ENCODE measurements at regions not wholly inside any gene's neighbourhood (a gene's known extent, or its start where the extent isn't known, plus 50 kb on each side); places are given as distances from the start of the nearest gene placed in this dataset.

DNA sequence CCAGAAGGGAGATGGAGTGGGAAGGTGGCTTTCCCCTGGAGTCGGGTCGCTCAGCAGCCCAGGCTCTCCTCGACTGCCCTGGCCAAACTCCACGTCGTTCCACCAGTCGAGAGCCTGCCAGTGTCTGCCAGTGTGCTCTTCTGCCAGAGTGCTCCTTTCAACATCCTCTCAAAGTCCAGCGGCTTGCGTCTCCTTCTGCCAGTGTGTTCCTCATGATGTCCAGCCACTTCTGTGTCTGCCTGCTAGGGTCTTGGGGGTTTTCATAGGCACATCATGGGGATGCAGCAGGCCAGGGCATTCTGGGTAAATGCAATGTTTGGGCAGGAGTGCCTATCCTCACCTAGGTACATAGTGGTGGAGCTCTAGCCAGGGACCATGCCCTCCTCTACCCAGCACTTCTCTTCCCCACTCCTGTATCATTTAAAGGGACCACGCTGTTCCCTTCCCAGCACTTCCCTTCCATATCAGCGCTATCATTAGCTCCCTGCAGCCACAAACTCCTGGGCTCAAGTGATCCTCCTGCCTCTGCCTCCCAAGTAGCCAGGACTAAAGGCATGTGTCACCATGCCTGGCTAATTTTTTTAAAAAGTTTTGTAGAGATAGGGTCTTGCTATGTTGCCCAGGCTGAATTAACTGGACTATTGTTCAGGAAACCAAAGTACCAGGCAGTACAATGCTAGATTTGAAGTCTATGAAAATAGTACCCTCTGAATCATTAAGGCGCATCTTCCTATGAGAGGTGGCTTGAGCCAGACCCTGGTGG is 62.9 kb upstream of the CLDN5 start:
- H3K4me1 ChIP-seq: no peaks in the 10 kb centered on the region
- WGBS, 5 donors: 68 to 79% (median 73%) methylated on average over 9 to 11 of the region's 11 CpGs
- DNase-seq: no peak
- no peak overlapping the region for H3K4me3 ChIP-seq
- H3K9me3 ChIP-seq: no peaks in the 10 kb centered on the region
- TF ChIP-seq EP300 (IDR thresholded peaks at IDR 0.05): no peak
- TF ChIP-seq, protein P1, sequence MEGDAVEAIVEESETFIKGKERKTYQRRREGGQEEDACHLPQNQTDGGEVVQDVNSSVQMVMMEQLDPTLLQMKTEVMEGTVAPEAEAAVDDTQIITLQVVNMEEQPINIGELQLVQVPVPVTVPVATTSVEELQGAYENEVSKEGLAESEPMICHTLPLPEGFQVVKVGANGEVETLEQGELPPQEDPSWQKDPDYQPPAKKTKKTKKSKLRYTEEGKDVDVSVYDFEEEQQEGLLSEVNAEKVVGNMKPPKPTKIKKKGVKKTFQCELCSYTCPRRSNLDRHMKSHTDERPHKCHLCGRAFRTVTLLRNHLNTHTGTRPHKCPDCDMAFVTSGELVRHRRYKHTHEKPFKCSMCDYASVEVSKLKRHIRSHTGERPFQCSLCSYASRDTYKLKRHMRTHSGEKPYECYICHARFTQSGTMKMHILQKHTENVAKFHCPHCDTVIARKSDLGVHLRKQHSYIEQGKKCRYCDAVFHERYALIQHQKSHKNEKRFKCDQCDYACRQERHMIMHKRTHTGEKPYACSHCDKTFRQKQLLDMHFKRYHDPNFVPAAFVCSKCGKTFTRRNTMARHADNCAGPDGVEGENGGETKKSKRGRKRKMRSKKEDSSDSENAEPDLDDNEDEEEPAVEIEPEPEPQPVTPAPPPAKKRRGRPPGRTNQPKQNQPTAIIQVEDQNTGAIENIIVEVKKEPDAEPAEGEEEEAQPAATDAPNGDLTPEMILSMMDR (IDR thresholded peaks at IDR 0.05): no peak
- TF ChIP-seq POLR2AphosphoS5 (IDR thresholded peaks at IDR 0.05): no peak
- TF ChIP-seq POLR2A (IDR thresholded peaks at IDR 0.05): no peak
- intact Hi-C loops (cut with DNase I; ENCODE audit: low total_unique reads): no loop called here
- H3K27ac ChIP-seq: no peak overlapping the region
- H3K27me3 ChIP-seq: peaks cover 0 to 9% (median 0%) of the 10 kb centered on the region in 3 donors
- no peaks in the 10 kb centered on the region for H3K36me3 ChIP-seq

DNA sequence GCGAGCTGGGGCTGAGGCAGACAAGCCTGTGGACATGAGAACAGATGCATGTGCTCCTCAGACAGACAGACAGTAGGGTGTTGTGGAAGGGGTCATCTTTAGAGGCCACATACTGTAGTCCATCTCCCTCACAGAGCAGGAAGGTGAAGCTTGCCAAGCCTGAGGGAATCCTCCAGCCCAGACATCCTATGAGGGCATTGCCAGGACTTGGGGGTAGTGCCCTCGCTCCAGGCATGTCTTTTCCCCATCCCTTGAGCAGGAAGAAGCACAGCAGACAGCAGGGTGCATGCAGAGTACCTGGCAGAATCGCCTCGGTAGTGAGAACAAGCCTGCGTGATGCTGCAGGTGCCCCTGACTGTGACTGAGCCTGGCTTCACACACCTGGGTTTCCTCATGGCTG is 66.5 kb upstream of the CLDN5 start:
- TF ChIP-seq, protein P1 (IDR thresholded peaks at IDR 0.05): no peak
- no peak for TF ChIP-seq POLR2AphosphoS5 (IDR thresholded peaks at IDR 0.05)
- TF ChIP-seq EP300 (IDR thresholded peaks at IDR 0.05): no peak
- no peak for TF ChIP-seq POLR2A (IDR thresholded peaks at IDR 0.05)
- H3K4me3 ChIP-seq: no peak overlapping the region
- intact Hi-C loops (cut with DNase I; ENCODE audit: low total_unique reads): no loop called here
- H3K27me3 ChIP-seq: peaks cover 0 to 9% (median 0%) of the 10 kb centered on the region in 3 donors
- DNase-seq: no peak
- 63 to 97% (median 72%) methylated on average over 3 to 5 of the region's 5 CpGs for WGBS, 5 donors
- no peaks in the 10 kb centered on the region for H3K9me3 ChIP-seq
- H3K4me1 ChIP-seq: no peaks in the 10 kb centered on the region
- H3K36me3 ChIP-seq: no peaks in the 10 kb centered on the region
- no peak overlapping the region for H3K27ac ChIP-seq

DNA sequence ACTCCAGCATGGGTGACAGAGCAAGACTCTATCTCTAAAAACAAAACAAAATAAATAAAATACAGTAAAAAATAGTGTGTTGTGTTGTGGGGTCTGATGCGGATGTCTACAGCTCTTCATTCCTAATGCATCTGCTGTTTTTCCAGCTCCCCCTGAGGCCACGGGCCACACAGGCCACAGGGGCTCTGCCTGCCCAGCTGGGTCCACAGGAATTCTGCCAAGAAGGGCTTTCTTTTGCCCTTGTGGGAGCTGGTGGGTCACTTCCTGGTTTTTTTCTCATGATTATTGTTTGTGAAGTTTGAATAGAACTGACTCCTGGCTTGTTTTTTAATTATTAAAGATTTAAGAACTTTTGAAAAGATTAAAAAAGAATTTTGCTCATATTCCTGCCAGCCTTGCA is 67.4 kb upstream of the CLDN5 start:
- Histone ChIP-seq H3K27ac (no peak overlapping the region), H3K4me3 (no peak overlapping the region), H3K36me3 (no peaks in the 10 kb centered on the region), H3K27me3 (peaks cover 0 to 10% (median 0%) of the 10 kb centered on the region in 3 donors), H3K4me1 (no peaks in the 10 kb centered on the region), H3K9me3 (no peaks in the 10 kb centered on the region)
- TF ChIP-seq EP300 (IDR thresholded peaks at IDR 0.05) (no peak), POLR2AphosphoS5 (IDR thresholded peaks at IDR 0.05) (no peak)
- TF ChIP-seq, protein P1 (IDR thresholded peaks at IDR 0.05): no peak
- WGBS, 5 donors: 36 to 61% (median 59%) methylated on average over 2 of the region's 2 CpGs
- DNase-seq: no peak
- intact Hi-C loops (cut with DNase I; ENCODE audit: low total_unique reads): no loop called here

DNA sequence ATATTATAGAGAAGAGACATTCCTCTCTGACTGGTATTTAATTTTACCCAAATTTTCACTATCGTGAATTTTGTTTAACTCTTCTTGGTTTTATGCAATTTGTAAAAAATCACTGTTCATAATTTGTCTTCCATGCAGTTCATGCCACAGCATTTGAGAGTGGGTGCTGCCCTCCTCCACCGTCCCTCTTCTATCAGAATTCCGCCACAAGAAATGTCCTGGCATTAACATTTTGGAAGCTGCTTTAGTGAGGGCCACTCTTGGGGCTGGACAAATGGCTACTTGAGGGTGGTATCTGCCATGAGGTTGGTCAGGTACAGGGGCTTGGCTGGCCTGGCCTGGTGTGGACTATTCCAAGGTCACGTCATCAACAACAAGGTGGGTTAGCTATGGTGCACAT is 68.3 kb upstream of the CLDN5 start:
- Histone ChIP-seq H3K4me3 (no peak overlapping the region), H3K36me3 (no peaks in the 10 kb centered on the region), H3K9me3 (no peaks in the 10 kb centered on the region), H3K4me1 (no peaks in the 10 kb centered on the region), H3K27me3 (peaks cover 0 to 12% (median 0%) of the 10 kb centered on the region in 3 donors), H3K27ac (no peak overlapping the region)
- intact Hi-C loops (cut with DNase I; ENCODE audit: low total_unique reads): no loop called here
- TF ChIP-seq EP300 (IDR thresholded peaks at IDR 0.05): no peak
- WGBS, 5 donors: 82 to 98% (median 94%) methylated on average over 4 of the region's 4 CpGs
- DNase-seq: no peak

DNA sequence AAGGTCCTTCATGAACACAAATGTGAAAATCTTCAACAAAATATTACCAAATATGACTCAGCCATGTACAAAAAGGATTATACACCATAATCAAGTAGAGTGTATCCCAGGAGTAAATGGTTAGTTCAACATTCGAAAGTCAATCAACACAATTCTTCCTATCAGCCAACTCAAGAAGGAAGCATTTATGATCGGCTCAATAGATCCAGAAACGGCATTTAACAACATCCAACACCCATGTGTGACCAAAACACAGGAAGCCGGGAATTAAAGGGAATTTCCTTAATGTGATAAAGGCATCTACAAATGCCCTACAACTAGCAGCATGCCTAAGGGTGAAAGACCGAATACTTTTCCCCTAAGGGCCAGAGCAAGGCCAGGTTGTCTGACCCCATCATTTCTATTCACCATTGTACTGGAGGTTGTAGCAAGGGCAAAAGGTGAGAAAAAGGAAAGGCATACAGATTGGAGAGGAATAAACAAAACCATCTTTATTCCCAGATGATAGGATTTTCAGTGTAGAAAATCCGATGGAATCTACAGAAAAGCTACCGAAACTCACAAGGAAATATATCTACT is 69.9 kb upstream of the CLDN5 start:
- Histone ChIP-seq H3K9me3 (no peaks in the 10 kb centered on the region), H3K27ac (no peak overlapping the region), H3K27me3 (peaks cover 0 to 20% (median 0%) of the 10 kb centered on the region in 3 donors), H3K4me1 (no peaks in the 10 kb centered on the region), H3K4me3 (no peak overlapping the region), H3K36me3 (no peaks in the 10 kb centered on the region)
- TF ChIP-seq, protein P1 (IDR thresholded peaks at IDR 0.05): no peak
- TF ChIP-seq EP300 (IDR thresholded peaks at IDR 0.05): no peak
- no peak for TF ChIP-seq POLR2A (IDR thresholded peaks at IDR 0.05)
- TF ChIP-seq POLR2AphosphoS5 (IDR thresholded peaks at IDR 0.05): no peak
- DNase-seq: no peak
- 37 to 70% (median 55%) methylated on average over 7 of the region's 7 CpGs for WGBS, 5 donors
- intact Hi-C loops (cut with DNase I; ENCODE audit: low total_unique reads): no loop called here
